Midbrain (tissue), 1 donor: ENCODE measurements at regions not wholly inside any gene's neighbourhood (a gene's known extent, or its start where the extent isn't known, plus 50 kb on each side); places are given as distances from the start of the nearest gene placed in this dataset.

ENCODE experiments used
- DNase-seq: peaks from one replicate; lab custom pipeline; 2025; lab: John Stamatoyannopoulos, UW

DNA sequence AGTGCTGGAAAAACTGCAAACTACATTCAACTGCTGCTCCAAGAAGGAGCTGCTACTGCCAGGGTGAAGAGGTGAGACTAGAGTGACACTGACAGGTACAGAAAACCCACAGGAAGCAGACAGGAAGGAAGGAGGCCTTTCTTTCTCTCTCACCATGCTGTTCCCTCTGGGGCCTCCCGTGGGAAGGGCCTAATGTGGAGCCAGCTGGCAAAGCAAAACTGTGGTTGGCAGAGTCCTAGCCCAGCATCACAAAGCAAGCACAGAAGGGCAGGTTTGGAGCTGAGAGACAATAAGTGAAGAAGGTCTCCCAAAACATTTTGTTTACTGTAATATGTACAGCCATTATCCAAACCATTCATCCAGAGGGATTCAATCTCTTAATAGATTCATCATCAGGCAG is 122.5 kb upstream of the MAX start:
- peak; percentile 80 for DNase-seq

DNA sequence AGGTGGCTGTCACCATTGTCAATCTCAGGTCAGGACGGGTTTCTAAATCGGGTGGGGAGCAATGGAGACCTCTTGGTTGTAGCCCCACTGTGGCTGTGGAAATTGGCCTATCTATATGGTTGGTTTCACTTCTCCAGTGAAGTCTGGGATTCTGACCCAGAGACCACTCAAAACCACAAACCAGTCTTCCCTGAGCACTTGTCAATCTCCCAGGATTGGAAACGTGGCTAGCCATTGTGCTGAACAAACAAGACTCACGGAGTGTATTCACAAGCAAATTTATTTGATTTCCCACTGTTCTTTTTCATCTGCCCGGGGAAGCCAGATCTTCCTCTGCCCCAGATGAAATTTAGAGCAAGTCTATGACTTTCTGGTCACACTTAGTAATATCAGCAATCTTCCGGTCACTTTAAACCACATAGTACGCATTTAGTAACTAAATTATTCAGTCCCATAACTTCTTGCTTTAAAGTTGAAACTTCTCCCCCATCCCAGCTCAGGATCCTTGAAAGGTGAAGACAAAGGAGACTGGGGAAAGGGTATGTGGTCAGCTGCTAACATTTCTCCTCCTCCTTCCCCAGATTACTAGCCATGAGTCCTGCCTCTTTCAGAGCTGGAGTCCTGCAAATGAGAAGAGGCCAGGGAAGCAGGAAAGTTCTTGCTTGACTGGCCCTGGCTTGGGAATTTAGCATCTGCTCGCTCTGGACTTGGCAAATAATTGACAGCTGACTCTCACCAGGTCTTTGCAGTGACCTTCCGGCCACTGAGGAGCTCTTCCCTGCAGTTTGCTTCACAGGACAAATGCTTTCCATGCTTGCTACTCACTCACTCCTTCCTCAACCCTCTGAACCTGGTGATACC is 123.2 kb upstream of the MAX start:
- no peak for DNase-seq

DNA sequence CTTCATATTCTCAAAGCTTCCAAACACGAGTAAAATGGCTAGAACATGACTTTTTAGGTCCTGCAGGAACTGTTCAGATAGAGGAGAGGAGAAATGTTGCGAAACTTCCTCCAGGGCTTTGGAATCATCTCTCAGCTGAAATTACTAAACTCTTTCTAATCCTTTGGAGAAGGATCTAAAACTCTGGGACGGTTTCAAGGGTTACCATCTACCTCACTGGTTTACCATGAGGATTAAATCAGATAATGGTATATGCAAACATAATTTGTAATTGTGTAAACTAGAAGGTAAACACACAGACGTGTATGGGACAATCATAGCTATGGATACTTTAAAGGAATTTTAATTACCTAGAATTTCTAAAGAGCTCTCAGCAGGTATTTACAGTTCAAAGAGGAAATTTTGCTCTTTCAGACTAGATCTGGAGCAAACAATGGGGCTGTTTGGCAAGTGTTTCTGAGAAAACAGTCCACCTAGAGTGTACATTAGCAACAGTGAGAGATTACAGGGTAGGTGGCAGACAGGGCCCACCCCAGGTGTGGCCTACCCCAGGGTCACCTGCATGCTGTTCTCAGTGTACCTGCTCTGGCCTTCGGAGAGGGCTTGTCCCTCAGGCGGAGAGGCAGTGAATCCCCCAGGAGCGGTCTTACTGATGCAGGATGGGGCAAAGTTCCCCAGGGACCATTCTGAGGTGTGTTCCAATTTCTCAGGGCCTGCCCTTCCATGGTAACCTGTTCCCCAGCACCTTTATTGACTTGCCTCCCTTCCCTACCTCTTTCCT is 124.7 kb upstream of the MAX start:
- DNase-seq: no peak

DNA sequence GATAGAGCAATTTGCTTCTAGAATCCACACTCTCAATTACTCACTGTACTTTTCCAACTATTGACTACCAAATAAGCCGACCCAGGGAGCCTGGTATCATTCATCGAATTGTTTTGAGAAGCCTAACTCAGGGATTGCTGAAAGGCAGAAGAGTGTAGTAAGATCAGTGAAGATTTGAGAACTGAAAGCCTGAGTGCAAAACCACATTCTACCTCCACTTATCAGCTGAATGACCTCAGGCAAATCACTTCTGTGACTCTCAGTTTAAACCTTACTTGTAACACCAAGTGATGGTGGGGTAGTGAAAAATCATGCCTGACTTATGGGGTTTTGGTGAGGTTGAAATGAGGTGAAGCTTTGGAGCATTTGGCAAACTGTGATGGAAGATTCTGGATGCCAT is 126.1 kb upstream of the MAX start:
- DNase-seq: no peak

DNA sequence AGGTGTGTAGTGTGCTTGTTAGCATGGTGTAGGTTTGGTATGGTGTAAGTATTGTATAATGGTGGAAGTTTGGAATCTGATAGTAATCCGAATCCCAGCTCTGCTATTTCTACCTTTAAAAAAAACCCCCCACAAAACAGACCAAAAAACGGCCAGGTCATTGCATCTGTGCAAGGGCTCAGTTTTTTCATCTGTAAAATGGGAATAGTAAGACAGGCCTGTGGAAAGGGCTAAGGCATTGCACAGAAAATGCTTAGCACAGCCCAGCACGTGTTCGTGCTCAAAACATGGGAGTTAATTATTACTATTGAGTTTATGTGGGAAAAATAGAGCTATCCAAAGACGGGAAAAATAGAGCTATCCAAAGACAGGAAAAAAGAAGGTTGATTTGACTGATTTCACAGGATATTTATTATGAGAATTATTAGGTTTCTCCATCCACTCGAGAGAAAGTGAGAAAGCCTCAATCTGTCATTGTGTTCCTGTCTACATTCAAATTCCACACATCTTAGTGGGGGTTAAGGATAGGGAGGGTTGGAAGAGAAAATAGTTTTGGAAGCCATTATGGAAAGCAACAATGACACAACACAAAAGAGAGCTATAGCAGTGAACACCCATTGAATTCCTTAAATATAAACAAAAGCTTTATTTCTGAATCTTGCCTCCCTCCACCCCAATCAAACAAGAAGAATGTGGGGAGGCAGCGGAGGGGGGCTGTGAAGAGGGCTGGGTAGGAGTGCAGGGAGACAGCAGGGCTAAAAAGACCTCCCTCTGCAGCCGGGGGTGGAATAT is 126.8 kb upstream of the MAX start:
- DNase-seq: no peak

DNA sequence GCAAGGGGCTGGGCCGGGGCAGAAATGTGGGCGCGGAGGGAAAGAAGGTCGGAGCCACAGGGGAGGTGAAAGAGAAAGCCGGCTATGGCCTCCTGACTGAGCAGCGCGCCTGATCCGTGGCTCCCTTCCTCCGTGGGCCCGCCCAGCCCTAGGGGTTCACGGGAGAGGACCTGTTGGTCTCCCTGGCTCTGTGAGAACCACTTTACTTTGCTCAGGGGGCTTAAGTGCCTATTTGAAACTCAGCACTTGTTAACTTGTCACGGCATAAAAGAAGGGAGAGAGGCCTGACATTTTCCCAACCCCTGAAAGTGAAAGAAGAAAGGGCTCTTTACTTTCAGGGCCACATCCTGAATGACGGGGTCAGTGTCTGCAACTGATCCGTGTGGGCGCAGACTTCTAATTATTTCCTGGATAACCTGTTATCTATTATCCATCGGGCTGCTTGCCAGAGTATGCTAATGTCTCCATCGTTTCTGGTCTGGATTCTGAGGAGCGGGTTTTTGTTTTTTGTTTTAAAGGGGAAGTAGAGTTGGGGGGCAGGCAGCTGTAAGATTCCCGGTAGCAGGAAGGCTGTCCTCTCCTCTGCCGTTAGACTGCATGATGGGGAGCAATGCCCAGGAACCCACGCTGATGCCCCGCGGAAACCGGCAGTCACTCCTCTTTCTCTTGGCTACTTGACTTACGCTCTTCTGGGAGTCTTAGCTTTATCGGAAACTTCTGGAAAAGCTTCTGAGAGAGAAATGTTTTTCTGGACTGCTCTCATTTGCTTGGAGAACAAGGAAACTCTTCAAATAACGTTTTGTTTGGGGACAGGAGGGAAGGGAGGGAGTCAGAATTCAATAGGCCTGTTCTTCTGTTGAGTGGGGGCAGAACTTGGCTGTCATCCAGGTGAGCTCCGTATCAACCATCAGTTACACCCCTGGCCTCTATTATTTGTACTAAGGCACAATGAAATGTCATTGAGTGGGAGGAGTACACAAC is 127.7 kb upstream of the MAX start:
- DNase-seq: peak; percentile 91

DNA sequence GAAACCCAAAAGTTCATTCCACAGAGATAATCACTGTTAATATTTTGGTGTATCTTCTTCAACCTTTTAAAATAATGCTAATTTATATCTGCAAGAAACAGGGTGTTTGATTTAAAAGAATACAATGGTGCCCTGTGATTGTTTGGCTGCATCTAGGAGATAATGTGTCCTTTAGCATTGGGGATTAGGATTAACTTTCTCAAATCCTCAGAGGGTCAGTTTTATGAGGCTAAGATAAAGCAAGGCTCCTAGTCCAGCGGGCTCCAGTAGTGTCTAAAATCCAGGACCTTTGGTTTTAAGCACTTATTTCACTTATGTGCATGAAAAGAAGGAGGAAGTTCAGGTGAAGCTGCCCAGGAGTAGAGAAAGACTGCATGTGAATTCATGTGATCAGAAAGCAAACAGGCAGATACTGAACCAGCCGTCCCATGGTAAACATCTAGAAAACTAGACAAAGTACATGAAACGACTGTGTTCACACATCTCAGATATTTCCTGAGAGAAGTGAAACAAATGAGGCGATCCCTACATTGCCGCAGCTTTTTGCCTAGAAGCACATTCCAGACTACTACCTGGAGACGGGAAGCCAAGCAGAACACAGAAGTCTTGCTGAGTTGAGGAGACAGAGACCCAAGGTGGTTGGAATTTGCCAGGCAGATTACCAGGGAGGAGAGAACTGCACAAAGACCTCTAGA is 129.1 kb upstream of the MAX start:
- peak; percentile 23 for DNase-seq

DNA sequence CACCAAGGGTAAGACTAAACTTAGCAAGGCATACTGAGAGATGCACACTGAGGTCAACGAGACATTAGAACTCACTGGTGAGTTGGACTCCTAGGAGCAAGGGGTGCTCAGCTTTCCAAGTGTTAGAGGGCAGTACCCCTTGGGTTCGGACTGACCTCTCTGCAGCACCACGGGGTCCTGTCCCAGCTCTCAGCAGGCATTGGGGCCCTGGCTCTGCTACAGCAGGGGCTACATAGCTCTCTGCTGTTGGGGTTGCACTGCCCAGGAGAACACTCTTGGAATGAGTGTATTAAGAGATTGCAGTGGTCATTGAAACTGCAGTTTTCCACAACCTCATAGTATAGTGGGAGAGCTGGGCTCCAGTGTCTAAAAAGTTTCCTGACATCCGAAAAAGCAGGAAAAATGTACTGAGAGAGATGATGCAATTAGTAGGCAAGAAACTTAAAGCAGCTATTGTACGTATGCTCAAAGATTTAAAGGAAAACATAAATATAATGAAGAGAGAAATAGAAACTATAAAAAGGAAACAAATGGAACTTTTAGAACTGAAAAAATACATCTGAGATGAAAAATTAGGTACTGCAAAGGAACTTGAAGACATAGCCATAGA is 132.5 kb upstream of the MAX start:
- no peak for DNase-seq

DNA sequence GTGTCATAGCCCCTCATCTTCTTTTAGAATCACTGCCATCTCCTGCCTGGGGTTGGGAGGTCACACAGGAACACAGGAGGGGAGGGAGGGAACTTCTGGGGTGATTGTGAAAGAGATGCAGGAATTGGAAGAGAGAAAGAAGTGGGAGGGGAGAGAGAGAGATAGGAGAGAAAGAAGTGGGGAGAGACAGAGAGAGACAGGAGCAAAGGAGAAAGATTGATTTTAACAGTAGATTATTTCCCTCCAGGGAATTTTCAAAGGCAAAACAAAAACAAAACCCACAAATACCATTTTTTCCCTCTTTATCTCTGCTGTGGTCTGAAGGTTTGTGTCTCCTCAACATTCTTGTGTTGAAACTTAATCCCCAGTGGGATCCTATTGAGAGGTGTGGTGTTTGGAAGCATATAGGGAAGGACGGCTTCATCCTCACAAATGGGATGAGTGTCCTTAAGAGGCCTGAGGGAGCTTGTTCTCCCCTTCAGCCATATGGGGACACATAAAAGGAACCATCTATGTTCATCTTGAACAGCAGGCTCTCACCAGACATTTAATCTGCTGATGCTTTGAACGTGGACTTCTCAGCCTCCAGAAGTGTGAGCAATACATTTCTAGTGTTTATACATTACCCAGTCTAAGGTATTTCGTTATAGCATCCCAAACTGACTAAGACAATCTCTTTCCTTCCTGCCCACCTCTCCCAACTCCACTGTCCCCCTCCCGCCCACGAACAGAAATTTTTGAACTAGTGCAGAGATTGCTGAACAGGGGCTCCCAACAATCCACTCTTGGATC is 134.9 kb upstream of the MAX start:
- DNase-seq: no peak

DNA sequence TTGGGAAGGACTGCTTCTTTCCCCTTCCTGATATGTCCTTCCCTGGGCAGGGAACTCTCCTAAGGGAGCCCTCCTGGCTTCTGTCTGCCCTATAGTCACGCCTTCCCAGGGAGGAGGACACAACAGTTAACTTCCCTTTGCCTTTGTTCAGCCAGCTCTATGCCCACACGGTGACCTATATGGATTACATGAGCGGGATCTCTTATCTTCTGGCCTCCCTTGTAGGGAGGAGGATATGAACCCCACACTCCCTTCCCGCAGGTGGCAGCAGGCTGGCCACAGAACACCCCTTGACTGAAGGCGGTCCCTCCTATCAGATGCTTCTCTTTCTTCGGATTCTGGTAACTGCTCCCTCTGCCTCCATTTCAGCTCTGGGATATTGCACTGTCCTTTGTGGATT is 135.6 kb upstream of the MAX start:
- no peak for DNase-seq

DNA sequence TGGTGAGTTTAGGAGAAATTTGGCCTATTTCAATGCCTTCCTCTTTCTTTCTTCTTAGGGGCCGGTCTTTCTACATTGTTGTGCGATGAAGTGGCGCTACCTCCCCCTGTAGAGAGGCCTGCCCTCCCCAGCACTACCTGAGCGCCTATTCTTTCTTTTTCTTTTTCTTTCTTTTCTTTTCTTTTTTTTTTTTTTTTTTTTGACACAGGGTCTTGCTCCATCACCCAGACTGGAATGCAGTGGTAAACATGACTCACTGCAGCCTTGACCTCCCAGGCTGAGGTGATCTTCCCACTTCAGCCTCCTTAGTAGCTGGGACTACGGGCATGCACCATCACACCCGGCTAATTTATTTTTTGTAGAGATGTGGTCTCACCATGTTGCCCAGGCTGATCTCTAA is 136.1 kb upstream of the MAX start:
- no peak for DNase-seq

DNA sequence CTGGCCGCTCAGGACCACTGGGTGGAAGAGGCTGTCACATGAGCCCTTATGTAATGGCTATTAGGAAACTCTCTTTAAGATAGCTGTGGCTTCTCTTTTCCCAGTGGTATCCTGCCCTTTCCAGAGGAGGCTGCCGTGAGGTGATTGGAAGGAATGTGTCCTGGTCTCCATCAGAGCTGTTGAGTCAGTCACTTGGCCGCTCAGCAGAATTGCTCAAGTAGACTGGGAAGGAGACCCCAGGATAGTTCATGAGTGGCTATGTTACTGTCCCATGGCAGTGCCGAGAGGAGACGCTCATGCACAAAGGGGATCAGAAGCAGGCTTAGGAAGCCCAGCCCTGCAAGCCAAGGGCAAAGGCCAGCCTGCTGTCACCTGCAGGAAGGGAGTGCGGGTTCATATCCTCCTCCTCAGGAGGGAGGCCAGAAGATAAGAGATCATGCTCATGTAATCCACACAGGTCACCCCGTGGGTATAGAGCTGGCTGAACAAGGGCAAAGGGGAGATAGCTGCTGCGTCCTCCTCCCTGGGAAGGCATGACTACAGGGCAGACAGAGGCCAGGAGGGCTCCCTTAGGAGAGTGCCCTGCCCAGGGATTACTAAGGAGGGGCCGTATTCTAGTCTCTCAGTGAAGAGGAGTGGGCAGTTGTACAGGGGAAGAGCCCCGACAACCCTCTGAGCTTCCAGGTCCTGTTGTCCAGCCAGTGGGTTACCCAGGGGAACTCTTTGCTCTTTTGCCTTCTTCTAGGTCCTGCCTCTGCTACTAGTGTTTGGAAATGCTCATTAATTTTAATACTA is 137.0 kb upstream of the MAX start:
- peak; percentile 19 for DNase-seq

DNA sequence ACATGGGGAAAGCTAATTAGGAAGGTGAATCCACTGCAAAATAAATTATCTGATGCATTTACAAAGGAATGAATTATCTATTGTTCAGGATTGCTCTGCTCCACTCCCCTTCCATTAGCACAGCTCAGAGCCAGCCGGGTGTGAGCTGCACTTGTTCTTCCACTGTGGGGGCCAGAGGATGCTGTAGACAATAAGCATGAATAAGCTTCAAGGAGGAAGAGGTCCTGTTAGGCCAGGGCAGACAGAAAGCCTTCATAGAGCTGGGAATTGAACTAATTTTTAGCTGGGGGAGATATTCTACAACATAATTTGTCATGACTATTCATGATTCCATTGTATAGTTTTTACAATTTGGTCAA is 137.6 kb upstream of the MAX start:
- DNase-seq: peak; percentile 74

DNA sequence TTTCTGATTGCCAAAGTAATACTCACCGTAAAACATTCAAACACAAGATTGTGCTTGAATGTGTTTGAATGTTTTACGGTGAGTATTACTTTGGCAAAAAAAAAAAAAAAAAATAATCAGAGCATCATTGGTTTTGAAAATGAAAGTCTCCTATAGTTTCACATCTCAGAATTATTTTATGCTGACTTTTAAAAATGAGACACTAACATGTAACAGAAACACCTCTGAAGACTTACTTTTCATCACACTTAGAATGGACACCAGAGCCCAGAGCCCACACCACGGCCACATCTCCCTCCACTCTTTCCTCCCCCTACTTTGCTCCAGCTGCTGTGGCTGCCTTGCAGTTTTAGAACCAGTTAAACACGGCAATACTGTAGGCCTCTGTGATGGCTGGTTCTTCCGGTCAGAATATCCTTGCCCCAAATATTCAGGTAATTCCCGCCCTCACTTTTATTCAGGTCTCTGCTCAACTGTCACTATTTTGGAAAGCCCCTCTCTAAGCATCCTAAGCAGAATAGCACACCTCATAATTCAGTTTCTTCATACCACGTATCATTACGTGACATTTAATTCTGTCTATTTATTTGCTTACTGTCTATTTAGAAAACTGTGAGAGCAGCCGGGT is 138.9 kb upstream of the MAX start:
- DNase-seq: no peak

DNA sequence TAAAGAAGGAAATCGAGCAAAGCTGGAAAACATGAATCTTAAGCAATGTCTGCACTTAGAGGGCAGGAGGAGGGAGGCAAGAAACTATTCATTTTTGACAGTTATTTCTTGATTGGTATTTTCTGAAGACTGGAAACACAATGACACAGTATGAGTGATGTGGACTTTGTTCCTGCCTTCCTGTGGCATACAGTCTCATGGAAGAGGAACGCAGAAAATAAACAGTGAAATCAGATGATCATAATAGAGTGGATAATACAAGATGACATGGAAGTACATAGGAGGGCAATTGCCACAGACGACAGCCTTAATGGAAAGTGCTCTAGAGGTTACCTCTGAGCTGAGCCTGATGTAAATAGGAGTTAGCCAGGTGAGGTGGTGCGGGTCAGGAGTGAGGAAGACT is 140.4 kb upstream of the MAX start:
- DNase-seq: no peak

DNA sequence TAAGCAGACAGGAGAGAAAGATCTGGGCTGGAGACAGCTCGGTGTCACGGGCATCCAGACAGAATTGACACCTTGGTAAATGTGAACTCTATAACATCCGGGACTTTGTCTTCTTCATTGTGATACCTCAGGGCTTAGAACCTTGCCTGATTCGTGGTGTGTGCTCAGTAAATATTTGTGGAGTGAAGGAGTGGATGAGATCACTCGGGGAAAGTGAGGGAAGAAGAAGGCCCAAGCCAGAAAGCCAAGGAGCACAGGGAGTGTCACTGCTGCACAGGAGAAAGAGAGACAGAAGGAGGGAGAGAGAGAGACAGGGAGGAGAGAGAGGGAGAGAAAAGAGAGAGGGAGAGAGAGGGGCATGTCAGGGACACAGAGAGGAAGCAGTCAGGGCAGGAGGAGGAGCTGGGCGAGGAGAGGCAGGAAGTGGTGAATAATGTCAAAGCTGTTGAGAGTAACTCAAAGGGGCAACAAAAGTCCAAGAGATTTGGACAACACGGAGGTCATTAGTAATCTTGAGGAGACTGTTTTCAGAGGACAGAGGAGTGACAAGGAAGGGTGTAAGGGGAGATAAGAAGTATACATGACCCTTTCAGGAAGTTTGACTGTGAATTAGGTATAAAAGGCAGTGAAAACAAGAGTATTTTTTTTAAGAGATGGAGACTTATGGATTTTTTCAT is 141.6 kb upstream of the MAX start:
- no peak for DNase-seq

DNA sequence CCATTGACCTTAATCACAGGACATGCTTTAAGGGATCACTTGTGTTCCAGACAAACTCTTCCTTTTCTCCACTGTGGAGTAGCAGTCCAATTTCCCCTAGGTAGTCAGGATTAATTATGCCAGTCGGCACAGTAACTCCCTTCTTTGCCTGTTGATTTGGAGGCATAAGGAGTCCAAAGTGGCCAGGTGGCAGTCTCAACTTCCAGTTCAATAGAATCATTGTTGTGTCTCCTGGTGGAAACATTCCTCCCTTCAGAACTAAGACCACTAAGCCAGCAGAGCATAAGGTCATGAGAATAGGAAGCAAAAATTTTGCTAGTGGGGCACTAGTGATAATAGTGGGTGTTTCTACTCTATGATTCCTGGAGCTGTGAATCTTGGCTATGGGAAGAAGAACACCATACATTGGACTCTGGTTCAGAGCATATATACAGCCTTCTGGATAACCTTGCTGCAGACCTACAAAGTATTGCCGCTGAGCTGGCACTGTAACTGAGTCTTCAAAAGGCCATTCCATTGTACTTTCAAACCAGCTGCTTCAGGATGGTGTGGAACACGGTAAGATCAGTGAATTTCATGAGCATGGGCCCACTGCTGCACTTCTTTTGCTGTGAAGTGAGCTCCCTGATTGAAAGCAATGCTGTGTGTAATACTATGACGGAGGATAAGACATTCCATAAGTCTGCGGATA is 147.3 kb upstream of the MAX start:
- DNase-seq: no peak
